GM13976 (cell line): ENCODE measurements at regions not wholly inside any gene's neighbourhood (a gene's known extent, or its start where the extent isn't known, plus 50 kb on each side); places are given as distances from the start of the nearest gene placed in this dataset.

Experiments used
- DNase-seq: peaks from one replicate; pipeline ENCODE4 v3.0.0; 2012; ENCODE audit warnings: low spot score
- CTCF ChIP-seq: IDR thresholded peaks from 2 replicates; pipeline ENCODE4 v1.5.1; 2012; ENCODE audit warnings: borderline replicate concordance, mild to moderate bottlenecking; ENCODE audit not compliant: insufficient read depth; ENCODE audit errors: extremely low read depth, missing control alignments, control extremely low read depth
- in situ Hi-C: fragments of 300-500 bp; cut with MboI; formaldehyde crosslinking; loops from one replicate; pipeline ENCODE4 v1.12.0; 2022; ENCODE audit warnings: low sequenced_read_pairs, mixed read lengths, inconsistent platforms; ENCODE audit not compliant: unreplicated experiment

- DNase-seq: no peak
- in situ Hi-C loops: no loop called here
These were observed 167.0 kb upstream of the RASGEF1B start for GRCh38 chr4:81638698-81639097.

GRCh38 chr4:81635739-81636138 lies 164.0 kb upstream of the RASGEF1B start:
- no peak for DNase-seq
- in situ Hi-C loops: no loop called here
- TF ChIP-seq CTCF: no peak

More at GRCh38 chr4:81638698-81639097, 167.0 kb upstream of the RASGEF1B start:
- TF ChIP-seq CTCF: no peak

GRCh38 chr4:81634766-81635549 lies 163.3 kb upstream of the RASGEF1B start:
- no peak for DNase-seq
- TF ChIP-seq CTCF: no peak
- in situ Hi-C loops: no loop called here

GRCh38 chr4:81634165-81634564 lies 162.5 kb upstream of the RASGEF1B start:
- TF ChIP-seq CTCF: no peak
- in situ Hi-C loops: no loop called here
- DNase-seq: no peak

GRCh38 chr4:81632581-81633299 lies 161.0 kb upstream of the RASGEF1B start:
- no peak for DNase-seq
- in situ Hi-C loops: no loop called here
- TF ChIP-seq CTCF: no peak

- TF ChIP-seq CTCF: no peak
- in situ Hi-C loops: no loop called here
- no peak for DNase-seq
These were observed 160.3 kb upstream of the RASGEF1B start for GRCh38 chr4:81631958-81632441.
